Right cardiac atrium (tissue), 5 donors: ENCODE measurements at regions not wholly inside any gene's neighbourhood (a gene's known extent, or its start where the extent isn't known, plus 50 kb on each side); places are given as distances from the start of the nearest gene placed in this dataset.

Experiments
- ATAC-seq, 2 donors: fragments of 200-7000 bp; cut with Tn5 transposase; one replicate each; pipeline versions ENCODE4 v1.8.0 to v1.9.1; 2020; ENCODE audit warnings: moderate library complexity in 2 of 2, mild to moderate bottlenecking in 1 of 2
- DNase-seq, 3 donors: peaks; one replicate each; pipeline ENCODE4 v3.0.0-alpha.2; 2020
- H3K27ac ChIP-seq: one replicate; pipeline ENCODE4 v1.5.1; 2013; ENCODE audit warnings: mild to moderate bottlenecking, low read length, control low read depth, moderate library complexity
- H3K27me3 ChIP-seq: one replicate; pipeline ENCODE4 v1.6.1; 2013; ENCODE audit not compliant: control insufficient read depth, insufficient read depth
- H3K4me1 ChIP-seq: one replicate; pipeline ENCODE4 v1.6.1; 2013; ENCODE audit warnings: low read length; ENCODE audit not compliant: control insufficient read depth, insufficient read depth
- H3K4me3 ChIP-seq: one replicate; pipeline ENCODE4 v1.5.1; 2013; ENCODE audit warnings: low read length, control low read depth
- H3K9me3 ChIP-seq: one replicate; pipeline ENCODE4 v1.6.1; 2013; ENCODE audit warnings: low read length; ENCODE audit not compliant: control insufficient read depth
- WGBS: extraction: QIAGEN DNeasy Blood & Tissue Kit; methylation state at CpG from one replicate; pipeline ENCODE4 v1.1.7; 2013; 5-methylcytosine and 5-hydroxymethylcytosine counted together
- intact Hi-C, 4 donors: fragments of 100-400 bp; cut with DNase I; formaldehyde crosslinking; loops; one replicate each; pipeline versions ENCODE4 v1.11.0 to v1.14.0; 2022 to 2023
- donor health status: healthy with polysubstance abuse.
- donor health status: DM: no; HTN: yes; CAD: no.
- donor health status: DM: no; HTN: no; CAD: no.
- donor health status: DM: no; HTN: yes; CAD: no; lungs with severe emphysema.
- donor health status: DM: yes; HTN: yes; CAD: no.

DNA sequence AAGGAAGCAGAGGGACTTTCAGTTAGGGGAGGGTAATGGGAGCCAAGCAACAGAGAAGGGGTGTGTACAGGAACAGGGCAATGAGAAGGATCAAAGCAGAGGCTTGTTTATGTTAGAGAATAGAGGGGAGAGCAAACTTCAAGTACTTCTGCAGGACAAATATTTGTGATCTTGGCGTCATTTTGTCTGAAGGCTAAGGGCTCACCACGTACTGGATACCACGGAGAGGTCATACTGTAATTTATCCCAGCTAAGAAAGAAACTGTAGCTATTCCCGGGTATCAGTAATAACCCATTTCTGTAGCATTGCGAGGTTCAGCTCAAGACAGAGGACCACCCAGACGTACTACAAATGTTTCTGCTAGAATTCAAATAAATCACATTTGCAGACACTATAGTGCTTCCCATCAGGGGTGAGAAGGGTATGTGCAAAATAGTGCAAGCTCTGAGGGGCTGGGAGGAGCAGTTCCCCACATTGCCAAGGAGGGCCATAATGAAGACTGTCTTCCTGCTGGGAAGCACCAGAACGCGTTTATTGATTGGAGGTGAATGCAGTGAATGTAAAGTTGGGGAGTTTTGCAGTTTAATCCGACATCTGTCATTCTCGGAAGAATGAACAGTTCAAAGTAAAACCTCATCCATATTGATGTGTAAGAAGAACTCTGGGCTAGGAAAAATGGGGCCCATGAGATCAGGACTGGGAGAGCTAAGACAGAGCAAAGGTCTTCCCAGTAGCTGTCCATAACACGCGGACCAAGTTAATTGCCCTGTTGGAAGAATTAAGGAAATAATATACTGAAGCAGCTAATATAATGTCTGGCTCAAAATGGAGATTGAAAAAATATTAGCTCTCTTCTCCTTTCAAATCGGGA is 136.9 kb downstream of the RWDD3 start:
- intact Hi-C loops, result no loop called here
- H3K4me3 ChIP-seq, result no peak overlapping the region
- H3K27me3 ChIP-seq, result no peaks in the 10 kb centered on the region
- no peak for DNase-seq
- 83% methylated on average over 13 of the region's 13 CpGs for WGBS
- H3K9me3 ChIP-seq, result no peaks in the 10 kb centered on the region
- no peak for ATAC-seq
- no peak overlapping the region for H3K27ac ChIP-seq
- H3K4me1 ChIP-seq, result no peaks in the 10 kb centered on the region

DNA sequence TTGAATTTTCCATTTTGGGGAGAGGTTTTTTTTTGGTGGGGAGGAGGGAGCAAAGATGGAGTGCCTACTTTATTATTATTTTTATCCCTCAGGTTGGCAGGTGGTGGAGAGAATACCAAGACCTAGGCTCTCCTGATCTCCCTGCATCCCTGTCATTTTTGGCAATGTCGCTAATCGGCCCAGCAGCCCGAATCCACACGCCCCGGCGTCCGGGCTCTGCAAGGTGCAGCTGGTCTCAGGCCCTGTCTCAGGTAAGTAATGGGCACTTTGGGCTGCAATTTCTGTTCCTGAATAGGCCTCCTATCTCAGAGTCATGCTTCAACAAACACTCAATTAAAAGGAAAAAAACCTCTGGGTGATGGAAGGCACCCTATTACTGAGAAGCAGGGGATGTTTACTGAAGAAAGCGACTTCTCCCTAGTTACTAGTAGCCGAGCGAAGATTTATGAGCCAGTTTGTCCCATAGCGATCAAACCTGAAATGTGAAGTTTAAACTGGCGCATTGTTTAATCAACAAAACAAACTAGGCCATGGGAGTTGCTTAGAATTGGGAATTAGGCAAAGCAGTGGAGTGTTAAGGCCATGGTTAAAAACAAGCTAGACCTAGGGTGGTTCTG is 137.8 kb downstream of the RWDD3 start:
- 91% methylated on average over 12 of the region's 12 CpGs for WGBS

DNA sequence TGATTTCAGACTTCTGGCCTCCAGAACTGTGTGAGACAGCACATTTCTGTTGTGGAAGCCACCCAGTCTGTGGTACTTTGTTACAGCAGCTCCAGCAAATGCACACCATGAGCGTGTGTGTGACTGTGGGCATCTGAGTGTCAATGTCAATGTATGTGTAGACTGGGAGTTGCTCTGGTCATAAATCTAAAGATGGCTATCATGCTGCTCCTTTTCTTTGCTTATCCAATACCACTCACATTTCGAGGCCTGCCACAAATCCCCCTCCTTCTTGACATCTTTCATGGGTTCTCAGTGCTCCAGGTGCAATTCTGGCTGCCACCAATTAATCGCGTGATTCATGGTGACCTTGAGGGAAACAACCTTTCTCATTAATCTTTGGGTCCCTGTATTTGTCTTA is 141.2 kb downstream of the RWDD3 start:
- no peaks in the 10 kb centered on the region for H3K9me3 ChIP-seq

More for the DNA sequence above, 137.8 kb downstream of the RWDD3 start:
- ATAC-seq, result no peak
- peak in 1 of 3 donors; percentile 35 for DNase-seq
- Histone ChIP-seq H3K27ac (no peak overlapping the region), H3K9me3 (no peaks in the 10 kb centered on the region), H3K4me1 (no peaks in the 10 kb centered on the region), H3K27me3 (peaks cover 3% of the 10 kb centered on the region), H3K4me3 (no peak overlapping the region)
- intact Hi-C loops, result no loop called here

DNA sequence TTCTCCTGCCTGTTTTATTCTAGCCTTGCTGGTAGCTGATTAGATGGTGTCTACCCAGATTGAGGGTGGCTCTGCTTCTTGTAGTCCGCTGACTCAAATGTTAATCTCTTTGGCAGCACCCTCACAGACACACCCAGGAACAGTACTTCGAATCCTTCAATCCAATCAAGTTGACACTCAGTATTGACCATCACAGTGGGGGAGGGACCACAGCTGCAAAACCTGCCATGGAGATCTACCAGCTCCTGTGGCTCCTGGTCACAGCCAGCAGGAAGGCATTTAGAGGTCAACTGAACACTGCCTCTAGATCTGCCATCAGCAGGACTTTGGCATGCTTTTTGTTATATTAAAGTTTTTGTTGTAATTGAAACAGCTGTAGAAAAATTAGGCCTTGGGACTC is 146.9 kb downstream of the RWDD3 start:
- Histone ChIP-seq H3K4me3 (no peak overlapping the region), H3K9me3 (no peaks in the 10 kb centered on the region), H3K27me3 (peaks cover 3% of the 10 kb centered on the region), H3K27ac (no peak overlapping the region), H3K4me1 (no peaks in the 10 kb centered on the region)
- 52% methylated on average over 2 of the region's 2 CpGs for WGBS
- DNase-seq (no peak), ATAC-seq (no peak)
- intact Hi-C loops, result no loop called here

More for the DNA sequence above, 141.2 kb downstream of the RWDD3 start:
- ATAC-seq (no peak), DNase-seq (no peak)
- intact Hi-C loops, result no loop called here
- peaks cover 3% of the 10 kb centered on the region for H3K27me3 ChIP-seq
- no peaks in the 10 kb centered on the region for H3K4me1 ChIP-seq
- 81% methylated on average over 4 of the region's 4 CpGs for WGBS
- H3K27ac ChIP-seq, result no peak overlapping the region
- H3K4me3 ChIP-seq, result no peak overlapping the region

DNA sequence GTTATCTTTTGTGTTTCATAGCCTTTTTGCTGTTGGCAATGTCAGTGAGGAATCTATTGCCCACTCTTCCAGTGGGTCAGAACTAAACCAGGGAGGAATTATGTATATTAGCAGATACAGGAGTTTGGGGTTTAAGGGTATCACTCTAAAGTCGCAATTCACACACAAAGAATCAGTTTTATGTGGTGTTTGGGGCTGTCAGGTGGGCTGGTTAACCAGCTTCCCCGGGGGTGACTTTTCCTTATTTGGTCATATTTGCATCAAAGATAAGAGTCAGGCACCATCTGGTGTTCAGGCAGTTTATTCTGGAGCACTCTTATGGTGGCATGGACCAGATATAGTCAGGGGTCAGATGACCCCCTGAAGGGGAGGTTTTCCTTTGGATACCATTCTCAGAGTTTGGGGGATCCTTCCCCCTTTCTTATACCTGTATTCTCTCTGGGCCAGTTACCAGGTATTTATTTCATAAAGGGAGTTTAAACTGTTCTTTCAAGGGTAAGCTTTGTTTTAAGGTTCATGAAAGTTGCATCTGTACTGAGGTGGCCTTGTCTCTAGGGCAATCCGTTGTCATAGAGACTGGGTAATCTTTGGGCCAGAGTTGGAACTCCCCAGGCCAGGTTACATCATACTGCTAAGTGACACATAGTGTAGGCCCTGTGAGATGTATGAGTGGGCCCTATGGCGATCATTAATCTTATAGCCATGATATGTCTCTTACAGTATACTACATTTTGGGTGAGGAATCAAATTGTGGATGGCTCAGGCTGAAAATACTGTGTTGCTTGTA is 148.2 kb downstream of the RWDD3 start:
- no peak overlapping the region for H3K27ac ChIP-seq
- ATAC-seq, result no peak
- intact Hi-C loops, result no loop called here
- H3K27me3 ChIP-seq, result no peaks in the 10 kb centered on the region
- no peak overlapping the region for H3K4me3 ChIP-seq
- no peak for DNase-seq
- H3K4me1 ChIP-seq, result no peaks in the 10 kb centered on the region
- WGBS, result 68% methylated on average over 4 of the region's 4 CpGs
- H3K9me3 ChIP-seq, result no peaks in the 10 kb centered on the region

DNA sequence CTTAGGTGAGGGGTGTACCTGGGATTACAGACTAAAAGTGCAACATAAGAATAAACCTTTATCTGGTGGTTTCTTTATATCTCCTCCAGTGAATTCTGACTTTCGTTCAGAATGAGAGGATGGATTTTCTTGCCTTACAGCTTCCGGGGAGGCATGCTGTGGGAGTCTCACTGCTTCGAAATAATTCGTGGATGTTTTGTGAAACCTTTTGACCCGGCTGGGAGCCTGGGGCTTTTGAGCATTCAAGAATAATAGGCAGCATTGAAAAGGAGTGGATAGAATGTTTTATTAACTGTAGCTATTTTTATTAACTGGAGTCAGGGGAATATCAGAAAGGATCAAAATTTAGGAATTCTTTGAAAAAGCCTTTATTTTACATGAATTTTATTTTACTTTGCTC is 149.1 kb downstream of the RWDD3 start:
- no peaks in the 10 kb centered on the region for H3K4me1 ChIP-seq
- no peaks in the 10 kb centered on the region for H3K27me3 ChIP-seq
- H3K4me3 ChIP-seq, result no peak overlapping the region
- intact Hi-C loops, result no loop called here
- H3K27ac ChIP-seq, result no peak overlapping the region
- ATAC-seq (no peak), DNase-seq (no peak)
- WGBS, result 67% methylated on average over 5 of the region's 5 CpGs
- no peaks in the 10 kb centered on the region for H3K9me3 ChIP-seq

DNA sequence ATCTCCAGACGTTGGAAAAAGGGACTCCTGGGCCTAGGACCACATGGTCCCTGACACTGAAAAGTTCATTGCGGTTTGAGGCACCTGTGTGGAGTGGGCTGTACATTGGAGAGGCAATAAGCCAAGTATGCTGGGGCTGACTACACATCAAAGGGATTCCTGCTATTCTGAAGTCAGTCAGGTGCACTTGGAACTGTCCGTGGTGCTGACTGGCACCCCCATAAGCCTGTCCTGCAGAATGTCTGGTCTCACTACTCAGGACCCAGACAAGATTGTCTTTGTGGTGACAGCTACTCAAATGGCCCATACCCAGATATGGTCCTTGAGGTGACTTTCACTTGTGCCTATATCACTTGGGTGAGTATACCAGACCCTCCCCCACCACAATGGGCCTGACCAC is 150.6 kb downstream of the RWDD3 start:
- intact Hi-C loops, result no loop called here
- WGBS, result 25% methylated on average over 3 of the region's 3 CpGs
- Histone ChIP-seq H3K27me3 (no peaks in the 10 kb centered on the region), H3K4me1 (no peaks in the 10 kb centered on the region), H3K4me3 (no peak overlapping the region), H3K9me3 (no peaks in the 10 kb centered on the region), H3K27ac (no peak overlapping the region)
- ATAC-seq (peak in 1 of 2 donors; percentile 31), DNase-seq (peak in 2 of 3 donors; percentile 42 to 61)

DNA sequence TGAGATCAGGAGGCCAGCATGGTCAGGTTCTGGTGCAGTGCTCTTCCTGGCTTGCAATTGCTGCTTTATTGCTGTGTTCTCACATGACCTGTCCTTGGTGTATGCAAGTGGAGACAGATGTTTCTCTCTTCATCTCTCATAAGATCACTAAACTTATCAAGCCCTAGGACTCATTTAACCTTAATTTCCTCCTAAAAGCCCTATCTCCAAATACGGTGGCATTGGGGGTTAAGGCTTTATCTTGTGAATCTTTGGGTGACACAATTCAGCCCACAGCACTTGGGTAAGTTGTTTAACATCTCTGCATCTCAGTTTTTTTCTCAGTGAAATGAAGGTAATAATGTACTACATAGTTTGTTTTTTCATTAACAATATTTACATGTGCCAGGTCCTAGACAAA is 152.4 kb downstream of the RWDD3 start:
- H3K9me3 ChIP-seq, result no peaks in the 10 kb centered on the region
- no peaks in the 10 kb centered on the region for H3K4me1 ChIP-seq
- 77% methylated on average over 1 of the region's 1 CpG for WGBS
- H3K27ac ChIP-seq, result no peak overlapping the region
- no peak for DNase-seq
- intact Hi-C loops, result no loop called here
- no peak overlapping the region for H3K4me3 ChIP-seq
- no peaks in the 10 kb centered on the region for H3K27me3 ChIP-seq
- no peak for ATAC-seq

DNA sequence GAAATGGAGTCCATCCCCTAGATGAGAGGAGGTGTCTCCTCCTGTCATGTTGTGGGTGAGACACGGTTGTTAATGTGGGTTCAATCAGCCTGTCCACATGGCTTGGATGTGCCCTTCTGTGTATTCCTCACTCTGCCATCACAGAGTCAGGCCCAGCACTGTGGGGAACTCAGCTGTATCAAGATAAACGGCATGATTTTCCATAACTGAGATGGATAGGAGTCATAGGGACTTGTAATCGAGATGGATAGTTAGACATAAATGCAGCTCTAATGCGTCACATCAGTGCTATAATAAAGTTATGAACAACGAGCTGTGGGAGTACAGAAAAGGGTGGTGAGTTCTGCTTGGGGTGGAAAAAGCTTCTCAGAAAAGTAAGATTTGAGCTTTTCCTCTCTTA is 152.9 kb downstream of the RWDD3 start:
- Histone ChIP-seq H3K27me3 (no peaks in the 10 kb centered on the region), H3K9me3 (no peaks in the 10 kb centered on the region), H3K4me3 (no peak overlapping the region), H3K27ac (no peak overlapping the region), H3K4me1 (no peaks in the 10 kb centered on the region)
- WGBS, result 78% methylated on average over 5 of the region's 5 CpGs
- intact Hi-C loops, result no loop called here
- no peak for DNase-seq
- no peak for ATAC-seq

DNA sequence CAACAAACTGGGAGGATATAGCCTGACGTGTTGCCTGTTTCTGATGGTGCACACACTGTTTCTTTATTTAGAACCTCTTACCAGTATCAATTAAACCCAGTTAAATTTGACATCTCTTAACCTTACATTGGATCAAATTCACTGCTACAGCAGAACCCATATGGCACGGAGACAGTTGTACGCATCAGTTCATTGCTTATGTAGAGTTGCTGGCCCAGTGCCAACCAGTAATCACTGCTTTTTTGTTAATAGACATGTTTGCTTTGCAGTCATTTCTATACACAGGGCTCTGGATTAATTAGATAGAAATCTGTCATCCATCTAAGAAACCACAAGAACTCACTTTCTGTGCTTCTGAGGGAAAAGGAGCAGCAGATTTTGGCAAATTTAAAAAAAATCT is 154.0 kb downstream of the RWDD3 start:
- ATAC-seq (no peak), DNase-seq (no peak)
- H3K4me1 ChIP-seq, result no peaks in the 10 kb centered on the region
- no peaks in the 10 kb centered on the region for H3K9me3 ChIP-seq
- H3K4me3 ChIP-seq, result no peak overlapping the region
- intact Hi-C loops, result no loop called here
- no peaks in the 10 kb centered on the region for H3K27me3 ChIP-seq
- H3K27ac ChIP-seq, result no peak overlapping the region
- 34% methylated on average over 3 of the region's 3 CpGs for WGBS

DNA sequence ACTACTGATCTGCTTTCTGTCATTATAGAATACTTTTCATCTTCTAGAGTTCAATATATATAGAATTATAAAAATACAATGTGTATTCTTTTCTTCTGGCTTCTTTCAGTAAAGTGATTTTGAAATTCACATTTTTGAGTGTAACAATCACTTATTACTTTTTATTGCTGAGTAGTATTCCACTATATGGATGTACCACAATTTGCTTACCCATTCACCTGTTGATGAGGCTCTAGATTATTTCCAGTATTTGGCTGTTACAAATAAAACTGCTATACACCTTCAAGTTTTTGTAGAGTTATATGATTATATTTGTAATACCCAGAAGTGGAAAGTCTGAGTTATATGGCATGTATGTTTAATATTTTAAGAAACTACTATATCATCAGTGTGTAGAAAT is 159.4 kb downstream of the RWDD3 start:
- no peak for DNase-seq
- no peak overlapping the region for H3K27ac ChIP-seq
- H3K9me3 ChIP-seq, result no peaks in the 10 kb centered on the region
- intact Hi-C loops, result no loop called here
- H3K4me1 ChIP-seq, result no peaks in the 10 kb centered on the region
- no peak for ATAC-seq
- no peak overlapping the region for H3K4me3 ChIP-seq
- no peaks in the 10 kb centered on the region for H3K27me3 ChIP-seq
